ENCODE measurements at regions not wholly inside any gene's neighbourhood (a gene's known extent, or its start where the extent isn't known, plus 50 kb on each side); places are given as distances from the start of the nearest gene placed in this dataset.
"Not testable (repeated sequence)": the region's sequence is repeated elsewhere in the genome, so short reads cannot be mapped to it uniquely, and the experiment has no call there.

DNA sequence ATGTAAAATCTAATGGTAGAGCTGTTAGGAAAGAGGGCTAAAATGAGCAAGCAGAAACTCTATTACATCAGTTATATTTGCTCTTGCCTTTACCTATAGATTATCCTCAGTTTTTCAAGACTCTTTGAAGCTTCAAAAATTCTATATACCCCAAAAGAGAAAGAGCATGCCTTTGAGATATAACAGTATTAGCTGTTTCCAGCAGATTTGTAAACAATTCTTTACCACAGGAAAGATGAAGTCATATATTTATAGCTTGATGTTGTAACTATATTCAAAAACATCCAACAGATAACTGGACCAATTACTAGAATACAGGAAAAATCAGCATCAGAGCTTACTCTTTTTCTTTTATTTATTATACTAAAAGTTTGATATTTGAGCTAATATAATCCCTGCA is 416.2 kb upstream of the TPK1 start:
- FAIRE-seq, result no peak

DNA sequence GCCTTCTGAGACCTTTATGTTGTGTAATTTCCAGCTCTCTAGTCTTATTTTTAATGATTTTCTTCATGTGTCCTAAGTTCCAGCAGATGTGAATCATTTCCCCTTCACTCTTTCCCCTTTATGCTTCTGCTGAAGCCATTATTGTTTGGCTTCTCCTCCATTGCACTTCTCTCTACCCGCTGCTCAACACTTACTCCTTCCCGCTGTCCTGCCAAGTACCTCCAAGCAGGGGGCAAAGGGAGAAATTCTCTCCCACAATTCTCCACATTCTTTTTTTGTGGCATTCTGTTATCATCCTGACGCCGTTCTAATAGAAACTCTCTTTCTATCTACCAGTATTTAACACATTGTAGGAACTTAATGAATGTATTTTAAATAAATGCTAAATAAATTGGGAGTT is 388.9 kb upstream of the TPK1 start:
- FAIRE-seq, result no peak

DNA sequence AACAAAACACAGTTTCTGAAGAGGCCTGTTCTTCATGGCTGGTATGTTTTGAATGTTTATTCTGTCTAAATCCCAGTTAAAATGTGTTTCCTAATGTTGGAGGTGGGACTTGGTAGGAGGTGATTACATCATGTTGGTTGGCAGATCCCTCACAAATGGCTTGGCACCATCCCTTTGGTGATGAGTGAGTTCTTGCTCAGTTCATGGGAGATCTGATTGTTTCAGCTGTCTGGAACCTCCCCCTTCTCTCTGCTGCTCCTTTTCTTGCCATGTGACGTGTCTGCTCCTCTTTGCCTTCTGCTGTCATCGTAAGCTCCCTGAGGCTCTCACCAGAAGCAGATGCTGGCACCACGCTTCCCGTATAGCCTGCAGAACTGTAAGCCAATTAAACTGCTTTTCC is 383.6 kb upstream of the TPK1 start:
- no peak for FAIRE-seq

DNA sequence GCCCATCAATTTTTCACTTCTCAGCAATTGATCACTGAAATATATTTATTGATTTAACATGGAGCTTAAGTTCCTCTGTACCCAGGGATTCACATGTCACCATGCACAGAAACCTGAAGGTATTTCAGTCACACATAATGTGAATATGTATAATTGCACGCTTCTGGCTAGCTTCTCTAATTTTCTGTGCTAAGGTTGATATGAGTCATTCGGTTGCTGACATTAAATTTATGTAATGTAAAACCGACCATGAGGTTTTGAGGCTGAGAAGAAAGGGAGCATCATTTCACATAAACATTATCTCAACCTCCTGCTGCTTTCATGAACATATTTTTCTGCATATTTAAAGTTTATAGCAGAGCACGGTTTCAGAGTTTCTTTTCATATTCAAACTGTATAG is 381.0 kb upstream of the TPK1 start:
- no peak for FAIRE-seq

DNA sequence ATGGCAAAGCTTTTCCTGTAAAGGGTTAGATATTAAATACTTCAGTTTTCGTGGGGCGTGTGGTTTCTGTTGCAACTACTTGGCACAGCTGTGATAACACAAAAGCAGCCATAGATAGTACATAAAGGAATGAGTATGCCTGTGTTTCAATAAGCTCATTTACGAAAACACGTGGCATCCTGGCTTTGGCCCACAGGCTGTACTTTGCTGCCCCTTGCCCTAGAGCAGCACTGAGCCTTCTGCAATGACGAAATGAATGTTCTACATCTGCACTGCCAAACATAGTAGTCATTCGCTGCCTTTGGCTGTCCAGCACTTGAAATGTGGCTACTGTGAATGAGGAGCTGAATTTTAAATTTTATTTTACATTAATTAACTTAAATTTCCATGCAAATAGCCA is 376.2 kb upstream of the TPK1 start:
- FAIRE-seq, result no peak

DNA sequence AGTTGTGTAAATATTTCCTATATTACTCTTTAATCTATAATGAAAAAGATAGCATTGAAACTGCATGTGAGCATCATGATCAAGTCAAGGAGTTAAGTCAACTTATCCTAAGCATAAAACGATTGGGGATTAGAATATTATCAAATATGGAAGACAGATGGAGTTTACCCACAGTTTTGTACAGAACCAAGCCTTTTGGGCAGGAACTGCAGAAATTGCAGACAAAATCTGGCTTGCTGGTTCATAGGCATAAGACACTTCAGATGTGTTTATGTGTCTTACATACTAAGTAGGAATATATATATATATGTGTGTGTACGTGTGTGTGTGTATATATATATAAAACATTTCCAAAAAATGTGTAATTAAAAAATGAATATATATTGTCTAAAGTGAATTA is 375.4 kb upstream of the TPK1 start:
- no peak for FAIRE-seq

DNA sequence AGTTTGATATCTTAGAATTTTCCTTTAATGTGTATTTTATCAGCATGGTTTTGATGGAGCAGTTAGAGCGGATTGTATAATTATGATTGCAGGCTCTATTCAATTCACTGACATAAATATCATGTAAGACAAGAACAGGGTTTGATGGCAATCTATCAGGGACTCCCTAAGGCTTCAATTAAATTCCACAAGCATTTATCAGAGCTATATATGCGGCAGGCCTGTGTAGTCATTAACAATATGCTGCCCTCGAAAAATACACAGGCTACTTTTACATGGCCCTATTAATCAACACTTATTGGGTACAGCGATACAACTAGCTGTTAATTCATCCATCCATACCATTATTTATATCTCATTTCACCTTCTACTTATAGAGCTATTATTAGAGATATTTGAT is 358.1 kb upstream of the TPK1 start:
- no peak for FAIRE-seq

DNA sequence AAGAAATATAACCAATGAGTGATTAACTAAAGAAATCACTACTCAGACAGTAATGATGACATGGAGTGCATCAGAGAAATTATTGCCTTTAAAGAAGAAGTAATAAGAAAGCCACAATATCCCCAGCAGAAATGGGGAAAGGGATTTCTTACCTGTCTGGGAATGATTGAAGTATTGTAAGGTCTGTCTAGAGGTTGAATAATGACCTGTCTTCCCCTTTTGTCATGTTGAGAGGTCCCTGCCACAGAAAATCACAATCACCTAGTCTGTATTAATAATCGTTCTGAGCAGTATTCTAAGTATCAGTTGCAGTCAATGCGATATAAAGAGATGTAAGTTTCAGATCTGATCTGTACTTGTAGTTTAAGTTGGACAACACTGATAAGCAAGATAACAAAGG is 349.1 kb upstream of the TPK1 start:
- FAIRE-seq, result no peak

DNA sequence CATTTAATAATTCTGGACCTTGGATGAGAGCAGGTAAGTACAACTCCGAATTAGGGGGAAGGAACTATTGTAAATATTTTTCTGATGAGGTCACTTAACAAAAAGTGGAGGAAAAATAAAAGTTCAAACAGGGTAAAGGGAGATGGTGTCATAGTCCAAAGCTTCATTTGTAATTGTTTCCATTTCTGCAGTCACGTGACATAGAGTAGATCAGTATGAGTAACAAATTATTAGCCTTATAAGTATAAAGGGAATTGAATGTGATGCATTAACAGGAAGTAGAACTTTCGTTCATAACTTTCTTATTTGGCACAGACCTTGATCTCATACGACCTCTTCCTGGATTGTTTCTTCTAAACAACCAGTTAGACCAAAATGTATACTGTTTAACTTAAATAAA is 347.2 kb upstream of the TPK1 start:
- FAIRE-seq, result no peak

DNA sequence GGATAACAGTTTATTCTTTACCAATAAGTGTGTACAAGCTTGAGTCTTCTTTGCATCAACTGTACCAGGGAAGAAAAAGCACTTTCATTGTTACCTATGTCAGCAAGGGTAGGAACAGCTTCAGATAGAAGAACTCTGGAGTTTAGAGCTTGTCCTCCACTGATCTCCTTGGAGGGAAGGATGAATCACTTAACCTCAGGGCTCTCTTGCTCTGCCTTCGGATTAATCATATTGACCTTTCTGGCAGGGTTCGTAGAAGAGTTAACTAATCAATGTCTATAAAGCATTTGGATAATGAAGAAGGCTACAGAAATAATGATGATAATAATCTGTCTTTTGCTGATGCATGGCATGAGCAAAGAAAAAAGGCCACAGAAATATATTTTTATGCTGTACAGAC is 339.5 kb upstream of the TPK1 start:
- no peak for FAIRE-seq

DNA sequence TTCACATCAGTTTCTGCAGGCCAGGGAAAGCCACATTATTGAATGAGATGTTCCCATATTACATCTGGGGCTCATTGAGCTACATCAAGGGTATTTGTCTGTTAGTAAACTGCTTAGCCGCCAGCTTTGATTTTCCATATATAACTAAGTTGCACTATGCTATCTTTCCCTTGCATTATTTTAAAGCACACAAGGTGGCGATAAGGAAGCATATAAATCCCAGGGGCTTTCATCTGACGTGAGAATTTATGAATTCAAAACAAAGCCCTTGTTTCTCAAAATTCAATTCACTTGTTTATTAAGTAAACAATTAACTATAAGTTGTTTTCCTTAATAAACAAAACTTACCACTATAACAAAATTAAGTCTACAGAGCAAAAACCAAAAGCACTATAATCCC is 334.1 kb upstream of the TPK1 start:
- no peak for FAIRE-seq

DNA sequence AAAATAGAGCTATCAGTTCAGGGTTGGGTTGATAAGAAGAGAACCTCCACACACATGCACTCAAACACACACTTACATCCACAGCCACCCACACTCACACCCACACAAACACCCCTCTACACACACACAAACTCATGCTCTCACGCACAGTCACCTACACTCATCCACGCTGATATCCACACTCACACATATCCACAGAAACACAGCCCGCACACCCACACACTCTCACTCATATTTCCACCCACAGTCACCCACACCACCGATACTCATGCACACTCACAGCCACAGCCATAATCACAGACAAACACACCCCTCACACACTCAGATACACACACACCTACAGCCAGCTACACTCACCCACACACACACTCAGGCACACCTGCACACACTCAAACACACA is 333.0 kb upstream of the TPK1 start:
- FAIRE-seq, result no peak

DNA sequence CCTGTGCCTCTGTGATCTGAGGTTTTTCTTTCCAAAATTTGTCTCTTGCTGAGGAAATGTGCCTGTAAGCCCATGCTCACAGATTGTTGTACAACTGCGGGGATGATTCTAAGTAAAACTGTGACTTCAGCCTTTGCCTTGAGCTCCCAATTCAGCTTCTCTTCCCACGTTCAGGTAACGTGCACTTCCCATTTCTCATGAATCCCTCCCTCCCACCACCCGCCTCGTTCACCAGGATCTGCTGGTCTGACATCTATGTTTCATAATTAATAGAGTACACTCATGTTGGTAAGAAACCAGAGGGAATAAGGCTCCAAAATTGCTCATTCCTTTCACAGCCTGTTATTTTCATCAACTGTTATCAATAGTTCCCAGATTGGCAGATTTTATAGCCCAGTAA is 332.6 kb upstream of the TPK1 start:
- no peak for FAIRE-seq

DNA sequence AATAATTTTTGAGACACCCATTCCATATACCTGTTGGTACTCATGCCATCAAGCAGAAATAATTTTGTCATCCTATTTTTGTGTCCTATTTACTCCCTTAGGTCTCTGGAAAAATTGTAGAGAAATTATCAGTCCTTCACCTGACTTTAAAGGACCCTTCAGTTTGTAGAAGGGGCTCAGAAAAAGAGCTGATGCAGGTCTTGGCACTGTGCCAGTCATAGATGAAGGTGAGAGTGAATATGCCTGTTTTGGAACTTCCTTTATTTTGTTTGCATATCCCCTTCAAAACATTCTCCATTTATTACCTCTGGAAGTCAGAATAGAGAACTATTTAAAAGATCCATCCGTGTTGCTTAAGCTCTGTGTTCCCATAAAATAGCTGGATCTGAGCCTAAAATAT is 321.0 kb upstream of the TPK1 start:
- no peak for FAIRE-seq

DNA sequence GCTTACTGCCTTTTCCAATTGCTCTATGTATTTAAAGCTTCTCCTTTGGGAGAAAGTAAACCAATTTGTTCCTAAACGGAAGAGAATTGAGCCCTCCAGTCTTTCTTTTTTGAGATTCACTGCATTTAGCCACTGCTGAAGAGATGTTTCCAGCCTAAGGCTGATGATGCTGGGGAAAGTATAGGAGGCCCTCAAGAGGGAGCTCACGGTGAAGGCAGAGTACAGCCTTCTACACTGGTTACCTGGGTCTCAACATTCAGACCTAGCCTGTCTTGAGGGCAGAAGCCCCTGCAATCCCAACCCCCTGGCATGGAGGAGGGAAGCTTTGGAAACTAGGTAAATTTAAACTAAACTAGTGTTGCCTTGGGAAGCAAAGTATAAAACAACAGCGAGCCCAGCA is 316.7 kb upstream of the TPK1 start:
- no peak for FAIRE-seq

DNA sequence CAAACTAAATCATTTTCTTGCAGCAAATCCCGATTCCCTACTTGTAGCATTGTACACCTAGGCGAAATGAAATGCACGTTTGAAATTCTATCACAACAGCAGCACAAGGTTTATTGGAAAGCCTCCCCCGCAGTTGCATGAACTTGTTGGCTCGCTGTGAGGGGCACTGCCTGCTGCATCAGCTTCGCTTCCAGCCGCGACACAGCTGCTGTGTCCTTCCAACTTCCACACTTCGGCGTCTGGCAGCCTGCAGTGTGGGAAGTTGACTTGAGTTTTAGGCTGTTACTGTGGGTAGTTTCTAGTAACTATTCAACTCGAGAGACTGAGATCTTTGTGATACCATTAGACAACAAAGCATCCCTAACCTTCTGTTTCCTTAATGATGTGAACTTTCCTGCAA is 315.8 kb upstream of the TPK1 start:
- FAIRE-seq, result no peak

DNA sequence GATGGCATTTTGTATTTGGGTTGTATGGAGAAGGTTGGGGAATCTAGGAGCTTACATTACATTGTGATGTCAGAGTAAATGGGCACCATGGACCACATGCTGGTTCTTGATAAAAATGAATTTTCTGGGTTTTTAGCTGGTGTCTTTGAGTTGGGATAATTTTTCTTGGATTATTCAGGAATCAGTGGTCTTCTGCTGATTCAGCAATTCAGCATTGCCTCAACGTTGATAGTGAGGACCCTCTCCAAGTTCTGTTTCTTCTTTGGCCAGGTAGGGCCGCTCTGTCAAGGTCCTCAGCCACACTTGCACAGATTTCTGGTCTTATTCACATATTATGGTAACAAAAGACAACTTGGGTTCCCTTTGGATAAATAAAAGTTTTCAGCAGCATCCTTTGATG is 312.0 kb upstream of the TPK1 start:
- FAIRE-seq, result no peak

DNA sequence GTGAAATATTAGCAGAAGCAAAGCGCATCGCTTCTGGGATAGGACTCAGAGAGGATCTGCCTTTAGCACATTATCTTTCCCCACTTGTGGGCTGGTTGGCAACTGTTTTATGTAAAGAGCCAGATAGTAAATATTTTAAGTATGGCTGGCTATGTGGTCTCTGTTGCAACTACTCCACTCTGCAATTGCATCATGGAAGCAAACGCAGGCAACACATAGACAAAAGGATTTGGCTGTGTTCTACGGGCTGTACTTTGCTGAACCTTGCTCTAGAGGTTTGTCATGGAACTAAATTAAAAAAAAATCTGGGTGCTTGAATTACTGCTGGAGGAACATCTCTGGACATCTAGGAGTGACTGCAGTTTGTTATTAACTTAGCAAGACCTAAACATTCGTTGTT is 307.8 kb upstream of the TPK1 start:
- no peak for FAIRE-seq

DNA sequence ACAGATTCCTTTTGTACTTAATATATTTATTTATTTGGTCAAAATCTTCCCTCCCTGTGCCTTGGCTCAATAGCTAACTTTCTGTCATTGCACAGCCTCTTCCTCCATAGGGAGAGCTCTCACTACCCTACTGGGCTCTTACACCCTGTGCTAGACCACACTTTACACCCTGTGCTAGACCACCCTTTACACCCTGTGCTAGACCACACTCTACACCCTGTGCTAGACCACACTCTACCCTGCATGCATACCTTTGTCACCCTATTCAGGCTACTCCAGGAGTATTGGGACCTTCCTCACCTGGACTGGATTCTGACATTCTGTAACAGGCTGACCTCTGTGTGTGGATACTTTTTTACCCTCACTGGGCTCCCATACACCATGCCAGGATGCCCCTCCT is 298.5 kb upstream of the TPK1 start:
- FAIRE-seq, result no peak

DNA sequence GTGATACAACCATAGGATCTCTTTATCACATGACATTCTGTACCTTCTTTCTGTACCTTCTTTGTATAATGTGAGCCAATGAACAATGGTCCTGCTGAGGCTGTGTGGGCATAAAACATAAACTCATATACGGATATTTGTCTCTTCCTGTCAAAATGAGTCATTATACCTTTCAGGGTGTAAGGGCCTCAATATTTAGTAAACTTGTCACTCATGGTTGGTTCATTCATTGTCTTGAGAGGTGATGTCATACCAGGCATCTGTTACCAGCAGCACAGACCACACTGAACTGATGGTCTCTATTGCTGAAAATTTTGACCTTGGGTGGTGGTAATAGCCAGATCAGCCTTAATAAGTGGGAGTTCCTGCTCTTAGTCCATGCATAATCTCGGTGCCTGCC is 287.6 kb upstream of the TPK1 start:
- FAIRE-seq, result no peak

DNA sequence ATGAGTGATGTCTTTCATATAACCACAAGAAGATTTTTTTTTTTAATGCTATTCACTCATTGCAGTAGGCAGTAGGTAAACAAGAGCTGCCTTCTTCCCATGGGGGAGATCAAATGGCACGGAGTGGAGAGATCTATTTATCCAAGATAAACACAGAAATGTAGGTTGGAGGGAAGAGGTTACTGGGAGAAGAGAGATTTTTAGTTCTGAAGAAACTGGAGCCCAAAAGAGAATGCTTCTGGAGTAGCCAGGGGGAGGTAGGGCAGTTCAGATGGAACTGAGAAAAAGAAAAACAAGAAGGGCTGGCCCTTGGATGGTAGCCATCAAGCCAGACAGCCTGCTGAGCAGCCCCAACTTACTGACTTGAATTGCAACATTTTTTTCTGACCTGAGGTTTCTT is 270.1 kb upstream of the TPK1 start:
- FAIRE-seq, result no peak

DNA sequence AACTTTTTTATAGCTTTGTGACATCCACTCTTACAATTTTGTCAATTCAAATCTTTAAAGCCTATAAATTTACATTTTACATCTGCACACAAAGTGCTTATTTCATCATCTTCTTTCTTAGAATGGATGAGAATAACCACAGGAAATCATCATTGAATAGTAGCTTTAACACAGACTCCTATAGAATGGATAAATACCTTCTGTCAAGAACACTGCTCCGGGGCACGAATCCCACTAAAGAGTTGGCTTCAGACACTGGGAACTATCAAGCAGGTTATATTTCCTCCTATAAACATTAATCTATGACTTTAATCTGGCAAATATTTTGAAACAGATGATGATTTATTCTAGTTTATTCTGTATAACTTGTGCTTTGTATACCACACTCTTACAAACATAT is 269.7 kb upstream of the TPK1 start:
- no peak for FAIRE-seq

DNA sequence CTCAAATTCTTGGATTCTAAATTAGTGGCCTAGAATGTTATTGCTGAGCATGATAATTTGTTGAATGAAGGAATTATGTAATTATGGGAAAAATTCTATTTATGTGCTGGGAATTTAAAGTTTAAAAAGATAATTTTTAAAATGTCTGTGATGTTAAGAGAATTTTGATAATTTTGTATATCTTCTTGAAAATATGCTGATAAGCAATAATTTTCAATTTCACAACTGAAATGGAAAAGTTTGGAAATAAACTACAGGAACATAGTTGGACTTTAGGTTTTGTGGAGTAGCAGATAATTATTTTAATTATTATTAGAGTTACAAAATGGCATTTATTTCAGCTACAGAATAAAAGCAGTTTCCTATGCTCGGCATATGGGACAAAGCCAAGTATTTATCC is 268.5 kb upstream of the TPK1 start:
- FAIRE-seq, result no peak

DNA sequence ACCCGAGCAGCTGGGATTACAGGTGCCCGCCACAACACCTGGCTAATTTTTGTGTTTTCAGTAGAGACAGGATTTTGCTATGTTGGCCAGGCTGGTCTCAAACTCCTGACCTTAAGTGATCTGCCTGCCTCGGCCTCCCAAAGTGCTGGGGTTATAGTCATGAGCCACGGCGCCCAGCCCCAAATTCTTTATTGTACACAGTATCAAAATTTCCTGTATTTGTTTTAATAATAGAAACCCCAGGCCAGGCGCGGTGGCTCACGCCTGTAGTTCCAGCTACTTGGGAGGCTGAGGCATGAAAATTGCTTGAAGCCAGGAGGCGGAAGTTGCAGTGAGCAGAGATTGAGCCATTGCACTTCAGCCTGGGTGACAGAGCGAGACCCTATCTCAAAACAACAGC is 266.3 kb upstream of the TPK1 start:
- FAIRE-seq, result not testable (repeated sequence)

DNA sequence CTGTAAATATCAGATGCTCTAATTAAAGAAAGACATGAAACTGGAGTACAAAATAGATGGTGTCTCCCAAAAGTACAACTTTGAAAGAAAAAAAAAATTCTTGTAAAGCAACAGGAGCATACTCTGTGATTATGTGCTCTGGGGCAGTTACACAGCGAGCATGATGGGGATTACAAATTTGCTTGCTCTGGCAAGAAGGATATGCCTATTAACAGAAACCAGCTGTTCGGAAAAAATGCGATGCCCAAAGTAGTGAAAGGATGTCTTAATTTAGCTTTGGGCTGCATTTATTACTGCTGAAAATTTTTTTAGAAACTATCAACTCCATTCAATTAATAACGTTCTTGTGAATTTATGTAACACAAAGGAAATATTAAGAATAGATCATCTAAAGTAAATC is 256.9 kb upstream of the TPK1 start:
- no peak for FAIRE-seq

DNA sequence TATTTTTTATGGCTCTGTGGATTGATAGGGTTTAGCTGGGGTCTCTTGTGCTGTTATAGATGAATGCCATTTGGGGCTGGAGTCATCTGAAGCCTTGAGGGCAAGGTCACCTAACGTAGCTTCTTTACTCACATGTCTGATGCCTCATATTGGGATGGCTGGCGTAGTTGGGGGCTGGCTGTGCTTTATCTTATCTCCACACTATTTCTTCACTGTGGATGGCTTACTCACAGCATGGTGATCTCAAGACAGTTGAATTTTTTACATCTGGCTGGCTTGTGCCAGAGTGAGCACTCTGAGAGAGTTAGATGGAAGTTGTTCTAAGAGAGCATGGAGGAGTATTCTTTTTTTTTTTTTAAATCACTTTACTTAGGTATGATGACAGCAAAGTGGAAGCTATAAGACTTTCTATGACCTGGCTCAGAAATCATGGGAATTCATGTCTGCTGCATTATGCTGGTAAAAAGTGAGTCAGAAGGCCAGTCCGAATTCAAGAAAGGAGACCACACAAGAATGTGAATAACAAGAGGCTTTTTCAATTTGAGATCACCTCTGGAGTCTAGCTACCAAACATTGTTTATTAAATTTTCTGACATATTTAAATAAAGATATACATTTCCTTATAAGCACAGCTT is 252.4 kb upstream of the TPK1 start:
- no peak for FAIRE-seq

Data from endometrium (tissue), 2 donors.